ENCODE measurements at regions not wholly inside any gene's neighbourhood (a gene's known extent, or its start where the extent isn't known, plus 50 kb on each side); places are given as distances from the start of the nearest gene placed in this dataset.

DNA sequence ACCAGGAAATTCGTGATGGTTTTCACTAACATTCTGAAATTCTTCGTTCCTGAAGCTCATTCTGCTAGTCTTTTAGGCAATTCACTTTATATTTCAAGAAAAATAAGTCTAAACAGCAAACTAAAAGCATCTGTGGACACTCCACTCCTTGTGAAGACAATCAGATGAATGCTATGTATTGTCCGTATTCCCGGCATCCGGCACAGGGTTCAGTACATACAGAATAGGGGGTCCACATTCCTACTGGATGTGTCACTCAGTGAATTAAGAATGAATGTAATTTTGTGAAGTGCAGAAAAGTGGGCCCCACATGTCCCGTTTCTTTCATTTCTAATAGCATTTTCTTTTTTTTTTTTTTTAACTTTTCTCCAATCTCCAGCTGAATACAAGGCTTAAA, 241.3 kb downstream of the GRIN2B start:
- TF ChIP-seq CTCF (IDR thresholded peaks at IDR 0.05; ENCODE audit: low read length) (no peak), EZH2phosphoT487 (IDR thresholded peaks at IDR 0.05; ENCODE audit: low read length) (no peak)

Measured in MM.1S (cell line).